ENCODE measurements at regions not wholly inside any gene's neighbourhood (a gene's known extent, or its start where the extent isn't known, plus 50 kb on each side); places are given as distances from the start of the nearest gene placed in this dataset.

- no peaks in the 10 kb centered on the region for H3K4me1 ChIP-seq (ENCODE audit: control insufficient read depth, insufficient read depth, low read length)
- no peak overlapping the region for H3K4me2 ChIP-seq (ENCODE audit: low read length)
- peaks cover 5% of the 10 kb centered on the region for H3K27me3 ChIP-seq (ENCODE audit: control insufficient read depth, insufficient read depth, low read length)
- H3K9ac ChIP-seq (ENCODE audit: low read depth, low read length), result no peak overlapping the region
- H3K9me3 ChIP-seq (replicated peaks; ENCODE audit: low read length), result peaks cover 3% of the 10 kb centered on the region
- H3K36me3 ChIP-seq (ENCODE audit: insufficient read depth, low read length), result no peaks in the 10 kb centered on the region
- H3K4me3 ChIP-seq (ENCODE audit: low read length), result no peak overlapping the region
Measured at GRCh38 chr5:111595425-111595824, 83.1 kb upstream of the STARD4 start.

GRCh38 chr5:111589316-111589715 lies 77.0 kb upstream of the STARD4 start:
- Histone ChIP-seq H3K4me3 (ENCODE audit: low read length) (no peak overlapping the region), H3K9me3 (replicated peaks; ENCODE audit: low read length) (no peaks in the 10 kb centered on the region), H3K27me3 (ENCODE audit: control insufficient read depth, insufficient read depth, low read length) (peaks cover 2% of the 10 kb centered on the region), H3K4me1 (ENCODE audit: control insufficient read depth, insufficient read depth, low read length) (peaks cover 2% of the 10 kb centered on the region), H3K9ac (ENCODE audit: low read depth, low read length) (no peak overlapping the region), H3K36me3 (ENCODE audit: insufficient read depth, low read length) (no peaks in the 10 kb centered on the region), H3K4me2 (ENCODE audit: low read length) (no peak overlapping the region)

- H3K9ac ChIP-seq (ENCODE audit: low read depth, low read length), result no peak overlapping the region
- H3K4me2 ChIP-seq (ENCODE audit: low read length), result no peak overlapping the region
- H3K27me3 ChIP-seq (ENCODE audit: control insufficient read depth, insufficient read depth, low read length), result no peaks in the 10 kb centered on the region
- H3K36me3 ChIP-seq (ENCODE audit: insufficient read depth, low read length), result no peaks in the 10 kb centered on the region
- no peak overlapping the region for H3K4me3 ChIP-seq (ENCODE audit: low read length)
- no peaks in the 10 kb centered on the region for H3K9me3 ChIP-seq (replicated peaks; ENCODE audit: low read length)
- peaks cover 11% of the 10 kb centered on the region for H3K4me1 ChIP-seq (ENCODE audit: control insufficient read depth, insufficient read depth, low read length)
Measured at GRCh38 chr5:111587728-111588127, 75.4 kb upstream of the STARD4 start.

- Histone ChIP-seq H3K36me3 (ENCODE audit: insufficient read depth, low read length) (no peaks in the 10 kb centered on the region), H3K27me3 (ENCODE audit: control insufficient read depth, insufficient read depth, low read length) (no peaks in the 10 kb centered on the region), H3K4me2 (ENCODE audit: low read length) (no peak overlapping the region), H3K4me1 (ENCODE audit: control insufficient read depth, insufficient read depth, low read length) (peaks cover 11% of the 10 kb centered on the region), H3K9me3 (replicated peaks; ENCODE audit: low read length) (no peaks in the 10 kb centered on the region), H3K4me3 (ENCODE audit: low read length) (no peak overlapping the region), H3K9ac (ENCODE audit: low read depth, low read length) (no peak overlapping the region)
Measured at GRCh38 chr5:111585946-111586345, 73.6 kb upstream of the STARD4 start.

GRCh38 chr5:111585291-111585690 lies 73.0 kb upstream of the STARD4 start:
- no peak overlapping the region for H3K9ac ChIP-seq (ENCODE audit: low read depth, low read length)
- no peak overlapping the region for H3K4me2 ChIP-seq (ENCODE audit: low read length)
- H3K27me3 ChIP-seq (ENCODE audit: control insufficient read depth, insufficient read depth, low read length), result no peaks in the 10 kb centered on the region
- H3K4me1 ChIP-seq (ENCODE audit: control insufficient read depth, insufficient read depth, low read length), result peaks cover 11% of the 10 kb centered on the region
- H3K36me3 ChIP-seq (ENCODE audit: insufficient read depth, low read length), result no peaks in the 10 kb centered on the region
- no peaks in the 10 kb centered on the region for H3K9me3 ChIP-seq (replicated peaks; ENCODE audit: low read length)
- H3K4me3 ChIP-seq (ENCODE audit: low read length), result no peak overlapping the region

GRCh38 chr5:111584651-111585050 lies 72.3 kb upstream of the STARD4 start:
- Histone ChIP-seq H3K4me2 (ENCODE audit: low read length) (no peak overlapping the region), H3K4me1 (ENCODE audit: control insufficient read depth, insufficient read depth, low read length) (peaks cover 11% of the 10 kb centered on the region), H3K9me3 (replicated peaks; ENCODE audit: low read length) (no peaks in the 10 kb centered on the region), H3K36me3 (ENCODE audit: insufficient read depth, low read length) (no peaks in the 10 kb centered on the region), H3K27me3 (ENCODE audit: control insufficient read depth, insufficient read depth, low read length) (no peaks in the 10 kb centered on the region), H3K9ac (ENCODE audit: low read depth, low read length) (no peak overlapping the region), H3K4me3 (ENCODE audit: low read length) (no peak overlapping the region)

GRCh38 chr5:111583758-111584203 lies 71.4 kb upstream of the STARD4 start:
- Histone ChIP-seq H3K27me3 (ENCODE audit: control insufficient read depth, insufficient read depth, low read length) (no peaks in the 10 kb centered on the region), H3K9me3 (replicated peaks; ENCODE audit: low read length) (no peaks in the 10 kb centered on the region), H3K4me1 (ENCODE audit: control insufficient read depth, insufficient read depth, low read length) (peaks cover 11% of the 10 kb centered on the region), H3K9ac (ENCODE audit: low read depth, low read length) (no peak overlapping the region), H3K4me2 (ENCODE audit: low read length) (no peak overlapping the region), H3K4me3 (ENCODE audit: low read length) (no peak overlapping the region), H3K36me3 (ENCODE audit: insufficient read depth, low read length) (no peaks in the 10 kb centered on the region)

GRCh38 chr5:111582993-111583601 lies 70.8 kb upstream of the STARD4 start:
- Histone ChIP-seq H3K9ac (ENCODE audit: low read depth, low read length) (peak overlapping the region; percentile 19), H3K4me1 (ENCODE audit: control insufficient read depth, insufficient read depth, low read length) (peaks cover 11% of the 10 kb centered on the region), H3K27me3 (ENCODE audit: control insufficient read depth, insufficient read depth, low read length) (no peaks in the 10 kb centered on the region), H3K4me2 (ENCODE audit: low read length) (peak overlapping the region; percentile 62), H3K9me3 (replicated peaks; ENCODE audit: low read length) (no peaks in the 10 kb centered on the region), H3K4me3 (ENCODE audit: low read length) (no peak overlapping the region), H3K36me3 (ENCODE audit: insufficient read depth, low read length) (no peaks in the 10 kb centered on the region)

- Histone ChIP-seq H3K27me3 (ENCODE audit: control insufficient read depth, insufficient read depth, low read length) (no peaks in the 10 kb centered on the region), H3K4me2 (ENCODE audit: low read length) (no peak overlapping the region), H3K36me3 (ENCODE audit: insufficient read depth, low read length) (no peaks in the 10 kb centered on the region), H3K4me1 (ENCODE audit: control insufficient read depth, insufficient read depth, low read length) (peaks cover 11% of the 10 kb centered on the region), H3K9me3 (replicated peaks; ENCODE audit: low read length) (no peaks in the 10 kb centered on the region), H3K4me3 (ENCODE audit: low read length) (no peak overlapping the region), H3K9ac (ENCODE audit: low read depth, low read length) (no peak overlapping the region)
Measured at GRCh38 chr5:111582451-111582850, 70.1 kb upstream of the STARD4 start.

- Histone ChIP-seq H3K4me1 (ENCODE audit: control insufficient read depth, insufficient read depth, low read length) (peaks cover 11% of the 10 kb centered on the region), H3K4me2 (ENCODE audit: low read length) (no peak overlapping the region), H3K9ac (ENCODE audit: low read depth, low read length) (no peak overlapping the region), H3K27me3 (ENCODE audit: control insufficient read depth, insufficient read depth, low read length) (no peaks in the 10 kb centered on the region), H3K9me3 (replicated peaks; ENCODE audit: low read length) (no peaks in the 10 kb centered on the region), H3K36me3 (ENCODE audit: insufficient read depth, low read length) (no peaks in the 10 kb centered on the region), H3K4me3 (ENCODE audit: low read length) (no peak overlapping the region)
Measured at GRCh38 chr5:111580956-111581355, 68.6 kb upstream of the STARD4 start.

- Histone ChIP-seq H3K9me3 (replicated peaks; ENCODE audit: low read length) (no peaks in the 10 kb centered on the region), H3K9ac (ENCODE audit: low read depth, low read length) (no peak overlapping the region), H3K27me3 (ENCODE audit: control insufficient read depth, insufficient read depth, low read length) (no peaks in the 10 kb centered on the region), H3K4me3 (ENCODE audit: low read length) (no peak overlapping the region), H3K4me2 (ENCODE audit: low read length) (no peak overlapping the region), H3K36me3 (ENCODE audit: insufficient read depth, low read length) (no peaks in the 10 kb centered on the region), H3K4me1 (ENCODE audit: control insufficient read depth, insufficient read depth, low read length) (peaks cover 8% of the 10 kb centered on the region)
Measured at GRCh38 chr5:111574311-111574710, 62.0 kb upstream of the STARD4 start.

- H3K9me3 ChIP-seq (replicated peaks; ENCODE audit: low read length), result no peaks in the 10 kb centered on the region
- no peaks in the 10 kb centered on the region for H3K27me3 ChIP-seq (ENCODE audit: control insufficient read depth, insufficient read depth, low read length)
- no peak overlapping the region for H3K9ac ChIP-seq (ENCODE audit: low read depth, low read length)
- H3K36me3 ChIP-seq (ENCODE audit: insufficient read depth, low read length), result no peaks in the 10 kb centered on the region
- no peak overlapping the region for H3K4me3 ChIP-seq (ENCODE audit: low read length)
- H3K4me1 ChIP-seq (ENCODE audit: control insufficient read depth, insufficient read depth, low read length), result peaks cover 8% of the 10 kb centered on the region
- H3K4me2 ChIP-seq (ENCODE audit: low read length), result no peak overlapping the region
Measured at GRCh38 chr5:111572561-111572960, 60.2 kb upstream of the STARD4 start.
